GM12874 (cell line): ENCODE measurements at regions not wholly inside any gene's neighbourhood (a gene's known extent, or its start where the extent isn't known, plus 50 kb on each side); places are given as distances from the start of the nearest gene placed in this dataset.

Source experiments
- TF ChIP-seq, protein P1 (sequence below): IDR thresholded peaks from 2 replicates; pipeline ENCODE4 v1.5.1; 2011; ENCODE audit warnings: low read depth, mild to moderate bottlenecking, control low read depth, low read length, moderate library complexity; ENCODE audit not compliant: insufficient read depth

DNA sequence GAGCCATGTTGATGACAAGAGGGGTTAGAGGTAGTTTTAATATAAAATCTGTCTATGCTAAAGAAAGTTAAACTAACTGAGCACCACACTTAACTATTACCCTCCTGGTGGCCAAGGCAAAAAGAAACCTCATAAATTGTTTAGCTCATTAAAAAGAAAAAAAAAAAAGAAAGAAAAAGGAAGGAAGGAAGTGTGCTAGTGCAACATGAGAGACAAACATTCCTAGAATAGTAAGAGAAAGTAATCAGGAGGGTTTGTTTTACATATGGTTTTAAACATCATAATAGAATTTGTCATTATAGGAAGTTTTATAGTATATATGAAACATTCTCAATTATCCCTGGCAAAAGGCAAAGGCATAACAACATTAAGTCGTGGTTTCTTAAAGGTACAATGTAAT lies 152.3 kb downstream of the SNX18 start:
- TF ChIP-seq, protein P1, sequence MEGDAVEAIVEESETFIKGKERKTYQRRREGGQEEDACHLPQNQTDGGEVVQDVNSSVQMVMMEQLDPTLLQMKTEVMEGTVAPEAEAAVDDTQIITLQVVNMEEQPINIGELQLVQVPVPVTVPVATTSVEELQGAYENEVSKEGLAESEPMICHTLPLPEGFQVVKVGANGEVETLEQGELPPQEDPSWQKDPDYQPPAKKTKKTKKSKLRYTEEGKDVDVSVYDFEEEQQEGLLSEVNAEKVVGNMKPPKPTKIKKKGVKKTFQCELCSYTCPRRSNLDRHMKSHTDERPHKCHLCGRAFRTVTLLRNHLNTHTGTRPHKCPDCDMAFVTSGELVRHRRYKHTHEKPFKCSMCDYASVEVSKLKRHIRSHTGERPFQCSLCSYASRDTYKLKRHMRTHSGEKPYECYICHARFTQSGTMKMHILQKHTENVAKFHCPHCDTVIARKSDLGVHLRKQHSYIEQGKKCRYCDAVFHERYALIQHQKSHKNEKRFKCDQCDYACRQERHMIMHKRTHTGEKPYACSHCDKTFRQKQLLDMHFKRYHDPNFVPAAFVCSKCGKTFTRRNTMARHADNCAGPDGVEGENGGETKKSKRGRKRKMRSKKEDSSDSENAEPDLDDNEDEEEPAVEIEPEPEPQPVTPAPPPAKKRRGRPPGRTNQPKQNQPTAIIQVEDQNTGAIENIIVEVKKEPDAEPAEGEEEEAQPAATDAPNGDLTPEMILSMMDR = no peak

DNA sequence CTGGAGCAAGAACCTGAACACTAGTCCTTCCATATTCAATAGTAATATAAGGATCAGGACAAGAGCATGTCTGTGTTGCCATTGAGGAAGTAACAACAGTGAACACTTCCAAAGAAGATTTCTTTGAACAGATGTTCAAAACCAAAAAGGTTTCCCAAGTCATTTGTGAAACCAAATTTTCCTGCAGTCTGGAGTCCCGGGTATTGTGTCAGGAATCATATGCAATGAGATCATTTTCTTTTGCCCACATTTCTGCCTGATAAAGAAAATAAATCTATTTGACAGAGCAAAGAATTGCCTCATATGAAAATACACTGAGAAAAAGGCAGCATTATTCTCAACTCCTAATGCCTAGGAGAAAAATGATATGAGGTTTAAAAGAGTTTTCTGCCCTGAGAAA lies 151.7 kb downstream of the SNX18 start:
- TF ChIP-seq, protein P1 = no peak

DNA sequence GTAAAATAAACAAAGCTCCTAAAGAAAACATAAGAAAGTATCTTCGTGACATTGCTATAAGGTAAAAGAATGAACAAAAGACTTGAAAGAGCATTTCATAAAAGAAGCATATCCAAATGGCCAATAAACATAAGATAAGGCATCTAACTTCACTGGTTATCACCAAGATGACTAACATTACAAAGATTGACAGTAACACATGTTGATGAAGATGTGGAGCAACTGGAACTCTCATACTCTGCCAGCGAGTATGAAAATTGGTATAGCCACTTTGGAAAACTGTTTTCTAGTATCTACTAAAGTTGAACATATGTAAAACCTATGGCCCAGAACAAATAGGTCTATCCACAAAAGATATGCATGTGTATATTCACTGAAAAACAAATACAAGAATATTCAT lies 150.5 kb downstream of the SNX18 start:
- TF ChIP-seq, protein P1 = no peak

DNA sequence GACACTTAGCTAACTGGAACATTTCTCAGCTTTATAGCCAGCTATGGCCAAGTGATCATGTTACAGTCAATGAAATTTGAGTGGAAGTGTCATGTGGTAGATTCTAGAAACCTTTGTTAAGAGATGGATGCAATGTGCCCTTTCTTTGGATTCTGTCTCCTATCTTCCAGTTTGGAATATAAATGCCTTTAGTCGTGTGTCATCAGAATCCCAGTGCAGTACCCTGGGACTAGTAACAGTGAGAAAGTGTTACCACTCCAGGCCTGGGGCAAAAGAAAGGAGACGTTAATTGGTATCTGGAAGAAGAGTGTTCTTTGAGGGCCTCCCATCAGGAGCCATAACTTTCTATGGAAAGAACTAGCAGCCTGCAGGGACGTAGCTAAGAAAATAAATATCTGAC lies 149.6 kb downstream of the SNX18 start:
- TF ChIP-seq, protein P1 = no peak

DNA sequence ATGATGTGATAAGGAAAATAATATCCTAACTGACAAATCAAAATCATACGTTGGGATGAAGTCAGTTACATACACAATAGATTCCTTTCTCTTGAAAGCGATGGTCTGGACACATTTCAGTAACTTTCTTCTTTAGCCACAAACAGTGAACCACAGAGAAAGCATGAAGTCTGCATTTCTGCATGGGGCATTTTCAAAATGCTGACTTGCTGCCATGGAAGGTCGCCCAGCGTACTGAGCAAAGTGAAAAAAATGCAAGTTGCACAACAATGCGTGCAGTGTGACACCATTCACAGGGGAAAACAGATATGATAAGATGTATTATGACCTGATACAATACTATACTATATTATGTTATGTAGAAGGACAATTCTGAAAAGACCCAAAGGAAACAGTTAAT lies 146.3 kb downstream of the SNX18 start:
- TF ChIP-seq, protein P1 = no peak

DNA sequence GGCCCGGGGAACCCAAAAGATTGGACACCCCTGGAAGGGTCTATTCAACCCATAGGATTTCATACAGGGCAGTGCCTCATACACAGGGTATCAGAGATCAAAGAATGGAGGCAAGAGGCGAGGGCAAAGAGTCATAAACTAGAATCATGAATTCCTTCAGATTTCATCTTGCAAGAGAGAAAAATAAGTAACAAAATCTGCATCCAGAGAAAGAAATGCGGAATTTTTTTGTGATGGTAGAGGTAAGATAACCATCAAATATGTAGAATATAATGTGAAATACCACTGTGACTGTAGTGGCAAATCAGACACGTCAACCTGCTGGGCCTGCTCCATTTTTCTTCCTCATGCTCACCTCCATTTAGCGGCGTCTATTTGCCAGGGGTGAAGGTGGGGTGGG lies 143.6 kb downstream of the SNX18 start:
- TF ChIP-seq, protein P1 = no peak

DNA sequence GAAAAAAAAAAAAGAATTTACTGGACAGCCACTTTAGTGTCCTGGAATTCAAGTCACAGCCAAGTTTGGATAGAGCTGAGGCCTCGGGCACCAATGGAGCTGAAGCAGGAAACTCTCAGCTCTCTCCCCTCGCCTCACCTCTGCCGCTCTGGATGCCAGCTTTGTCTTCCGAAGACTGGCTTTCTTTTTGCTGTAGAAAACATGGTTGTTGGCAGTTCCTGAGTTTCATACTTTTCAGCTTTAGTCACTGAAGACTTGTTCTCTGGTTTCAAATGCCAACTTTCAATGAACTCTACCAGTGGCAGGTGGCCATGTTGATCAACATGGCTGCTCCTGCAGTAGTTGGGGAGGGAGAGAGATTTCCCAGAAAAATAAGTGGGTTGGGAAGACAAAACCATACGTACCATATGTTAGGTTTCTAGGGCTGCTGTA lies 142.2 kb downstream of the SNX18 start:
- TF ChIP-seq, protein P1 = no peak

DNA sequence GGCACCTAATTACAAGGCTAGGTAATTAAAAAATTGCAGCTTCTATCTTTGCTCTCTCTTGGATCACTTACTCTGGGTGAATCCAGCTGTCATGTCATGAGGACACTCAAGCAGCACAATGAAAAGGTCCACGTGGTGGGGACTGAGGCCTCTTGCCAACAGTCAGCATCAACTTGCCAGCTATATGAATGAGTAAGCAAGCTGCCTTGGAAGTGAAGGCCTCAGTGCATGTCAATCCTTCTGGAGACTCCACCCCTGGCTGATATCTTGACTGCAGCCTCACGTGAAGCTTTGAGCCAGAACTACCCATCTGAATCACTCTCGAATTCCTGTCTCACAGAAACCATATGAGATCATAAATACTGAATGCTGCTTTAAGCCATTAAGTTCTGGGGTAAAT lies 140.5 kb downstream of the SNX18 start:
- TF ChIP-seq, protein P1 = no peak
